Adrenal gland (tissue), 5 donors: ENCODE measurements at regions not wholly inside any gene's neighbourhood (a gene's known extent, or its start where the extent isn't known, plus 50 kb on each side); places are given as distances from the start of the nearest gene placed in this dataset.

Experiments
- CTCF ChIP-seq, 6 experiments: fragments of 450-650 bp in 4 of 6; fragments of 200-600 bp in 2 of 6; sonication (generic) in 1 of 6; IDR thresholded peaks; 1 replicate in 5 of 6; 2 replicates in 1 of 6; pipeline versions ENCODE4 v1.5.1 to v1.8.0; 2016 to 2021; ENCODE audit warnings: antibody characterized with exemption in 6 of 6, mild to moderate bottlenecking in 2 of 6, moderate library complexity in 1 of 6
- POLR2A ChIP-seq, 2 donors: fragments of 450-650 bp; IDR thresholded peaks; one replicate each; pipeline ENCODE4 v1.6.1; 2017; ENCODE audit warnings: antibody characterized with exemption in 2 of 2, mild to moderate bottlenecking in 2 of 2, moderate library complexity in 1 of 2
- donor health status: DM: no; HTN: no; CAD: no.

GRCh38 chr6:76506808-76507207, 434.3 kb upstream of the IMPG1 start:
- TF ChIP-seq POLR2A (IDR thresholded peaks at IDR 0.05), result no peak
- no peak for TF ChIP-seq CTCF (IDR thresholded peaks at IDR 0.05)
